ENCODE measurements at regions not wholly inside any gene's neighbourhood (a gene's known extent, or its start where the extent isn't known, plus 50 kb on each side); places are given as distances from the start of the nearest gene placed in this dataset.

DNA sequence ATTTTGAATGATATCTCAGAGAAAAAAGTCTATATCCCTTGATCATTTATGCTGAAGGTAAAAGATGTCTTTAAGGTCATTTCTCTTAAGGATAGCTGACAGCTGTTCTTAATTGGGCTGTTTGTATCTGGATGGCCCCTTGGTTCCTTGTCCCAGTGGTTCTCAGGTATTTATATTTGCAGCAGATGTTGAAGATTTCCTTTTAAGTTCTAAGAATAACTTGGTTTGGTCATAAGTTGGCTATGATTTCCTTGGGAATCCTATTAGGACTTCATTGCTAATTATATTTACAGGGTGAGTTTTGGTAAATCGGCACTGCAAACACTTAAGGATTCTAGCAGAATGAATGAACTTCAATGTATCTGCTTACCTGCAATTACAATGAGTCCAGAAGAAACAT lies 460.4 kb upstream of the SGO1 start:
- Histone ChIP-seq H2AFZ (ENCODE audit: insufficient read depth, low read depth, low read length, poor library complexity, severe bottlenecking) (no peak overlapping the region), H4K20me1 (ENCODE audit: insufficient read depth, low read length) (no peaks in the 10 kb centered on the region), H3K9ac (ENCODE audit: insufficient read depth, low read length, poor library complexity, severe bottlenecking) (no peak overlapping the region), H3K4me3 (replicated peaks in 1 of 3; ENCODE audit: low read depth in 2 of 3, low read length in 3 of 3) (no peak overlapping the region), H3K36me3 (replicated peaks in 1 of 2; ENCODE audit: control insufficient read depth in 1 of 2, insufficient read depth in 2 of 2, low read length in 2 of 2) (no peaks in the 10 kb centered on the region), H3K27me3 (ENCODE audit: control insufficient read depth in 2 of 2, insufficient read depth in 2 of 2, low read length in 2 of 2) (no peaks in the 10 kb centered on the region), H3K27ac (ENCODE audit: low read depth in 1 of 2, low read length in 2 of 2) (no peak overlapping the region), H3K4me2 (replicated peaks; ENCODE audit: extremely low read depth, low read length, poor library complexity, severe bottlenecking) (no peak overlapping the region), H3K4me1 (ENCODE audit: control insufficient read depth in 1 of 2, insufficient read depth in 2 of 2, low read length in 2 of 2) (no peaks in the 10 kb centered on the region), H3K9me3 (replicated peaks in 1 of 2; ENCODE audit: control insufficient read depth in 1 of 2, insufficient read depth in 1 of 2, low read length in 2 of 2) (peaks cover 3 to 14% of the 10 kb centered on the region in 2 donors), H3K79me2 (ENCODE audit: insufficient read depth, low read length) (no peaks in the 10 kb centered on the region)
- TF ChIP-seq, protein P1, sequence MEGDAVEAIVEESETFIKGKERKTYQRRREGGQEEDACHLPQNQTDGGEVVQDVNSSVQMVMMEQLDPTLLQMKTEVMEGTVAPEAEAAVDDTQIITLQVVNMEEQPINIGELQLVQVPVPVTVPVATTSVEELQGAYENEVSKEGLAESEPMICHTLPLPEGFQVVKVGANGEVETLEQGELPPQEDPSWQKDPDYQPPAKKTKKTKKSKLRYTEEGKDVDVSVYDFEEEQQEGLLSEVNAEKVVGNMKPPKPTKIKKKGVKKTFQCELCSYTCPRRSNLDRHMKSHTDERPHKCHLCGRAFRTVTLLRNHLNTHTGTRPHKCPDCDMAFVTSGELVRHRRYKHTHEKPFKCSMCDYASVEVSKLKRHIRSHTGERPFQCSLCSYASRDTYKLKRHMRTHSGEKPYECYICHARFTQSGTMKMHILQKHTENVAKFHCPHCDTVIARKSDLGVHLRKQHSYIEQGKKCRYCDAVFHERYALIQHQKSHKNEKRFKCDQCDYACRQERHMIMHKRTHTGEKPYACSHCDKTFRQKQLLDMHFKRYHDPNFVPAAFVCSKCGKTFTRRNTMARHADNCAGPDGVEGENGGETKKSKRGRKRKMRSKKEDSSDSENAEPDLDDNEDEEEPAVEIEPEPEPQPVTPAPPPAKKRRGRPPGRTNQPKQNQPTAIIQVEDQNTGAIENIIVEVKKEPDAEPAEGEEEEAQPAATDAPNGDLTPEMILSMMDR (IDR thresholded peaks at IDR 0.05): no peak
- peaks cover 0 to 11% (median 6%) of the 10 kb centered on the region in 7 donors for H3K9me3 Mint-ChIP-seq
- no peaks in the 10 kb centered on the region for H3K36me3 Mint-ChIP-seq
- no peak for DNase-seq
- no peaks in the 10 kb centered on the region for H3K27me3 Mint-ChIP-seq (ENCODE audit: low read depth in 3 of 3)
- WGBS (ENCODE audit: insufficient coverage): no CpG with 5 or more reads among the region's 1 CpG
- no peak overlapping the region for H3K27ac Mint-ChIP-seq
- no peaks in the 10 kb centered on the region for H3K4me1 Mint-ChIP-seq
- no peak overlapping the region for H3K4me3 Mint-ChIP-seq
- intact Hi-C loops (cut with micrococcal nuclease): no loop called here

DNA sequence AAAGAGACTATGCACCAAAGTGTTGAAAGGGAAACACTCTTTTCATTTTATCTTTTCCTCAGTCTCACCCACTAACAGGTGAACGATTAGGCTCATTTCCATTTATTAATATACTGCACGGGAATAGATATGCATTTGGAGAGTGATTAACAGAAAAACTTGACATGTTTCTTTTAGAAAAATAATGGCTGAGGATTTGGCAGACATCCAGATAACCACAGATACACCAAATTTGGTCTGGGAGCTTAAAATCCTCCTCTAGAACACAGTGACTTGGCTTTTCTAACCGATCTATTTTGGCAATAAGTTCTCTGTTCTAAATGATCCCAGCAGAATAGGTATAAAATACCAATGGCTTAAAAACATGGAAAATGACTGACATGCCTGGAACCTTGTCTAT lies 459.3 kb upstream of the SGO1 start:
- no peak overlapping the region for H3K27ac ChIP-seq (ENCODE audit: low read depth in 1 of 2, low read length in 2 of 2)
- no peak overlapping the region for H3K4me2 ChIP-seq (replicated peaks; ENCODE audit: extremely low read depth, low read length, poor library complexity, severe bottlenecking)
- Mint-ChIP-seq H3K27ac (no peak overlapping the region), H3K4me1 (no peaks in the 10 kb centered on the region), H3K36me3 (no peaks in the 10 kb centered on the region), H3K9me3 (peaks cover 0 to 11% (median 7%) of the 10 kb centered on the region in 7 donors), H3K4me3 (no peak overlapping the region), H3K27me3 (ENCODE audit: low read depth in 3 of 3) (no peaks in the 10 kb centered on the region)
- DNase-seq: no peak
- H2AFZ ChIP-seq (ENCODE audit: insufficient read depth, low read depth, low read length, poor library complexity, severe bottlenecking): no peak overlapping the region
- H3K9me3 ChIP-seq (replicated peaks in 1 of 2; ENCODE audit: control insufficient read depth in 1 of 2, insufficient read depth in 1 of 2, low read length in 2 of 2): peaks cover 2 to 4% of the 10 kb centered on the region in 2 donors
- no peak overlapping the region for H3K9ac ChIP-seq (ENCODE audit: insufficient read depth, low read length, poor library complexity, severe bottlenecking)
- H4K20me1 ChIP-seq (ENCODE audit: insufficient read depth, low read length): no peaks in the 10 kb centered on the region
- TF ChIP-seq, protein P1 (IDR thresholded peaks at IDR 0.05): no peak
- no peaks in the 10 kb centered on the region for H3K36me3 ChIP-seq (replicated peaks in 1 of 2; ENCODE audit: control insufficient read depth in 1 of 2, insufficient read depth in 2 of 2, low read length in 2 of 2)
- H3K4me1 ChIP-seq (ENCODE audit: control insufficient read depth in 1 of 2, insufficient read depth in 2 of 2, low read length in 2 of 2): no peaks in the 10 kb centered on the region
- no CpG with 5 or more reads among the region's 3 CpGs for WGBS (ENCODE audit: insufficient coverage)
- H3K79me2 ChIP-seq (ENCODE audit: insufficient read depth, low read length): no peaks in the 10 kb centered on the region
- H3K4me3 ChIP-seq (replicated peaks in 1 of 3; ENCODE audit: low read depth in 2 of 3, low read length in 3 of 3): no peak overlapping the region
- intact Hi-C loops (cut with micrococcal nuclease): no loop called here
- H3K27me3 ChIP-seq (ENCODE audit: control insufficient read depth in 2 of 2, insufficient read depth in 2 of 2, low read length in 2 of 2): no peaks in the 10 kb centered on the region

Data from CD14-positive monocyte (primary cell).